Stimulated activated CD4-positive, alpha-beta T cell treated with anti-CD3 and anti-CD28 coated beads, Interleukin-1b, Interleukin-23, amount 100 ng/mL, for 1 hour (primary cell): ENCODE measurements at regions not wholly inside any gene's neighbourhood (a gene's known extent, or its start where the extent isn't known, plus 50 kb on each side); places are given as distances from the start of the nearest gene placed in this dataset.
A peak's percentile ranks its signal among the peaks of the same experiment; 100 is the strongest.
"Not testable (repeated sequence)": the region's sequence is repeated elsewhere in the genome, so short reads cannot be mapped to it uniquely, and the experiment has no call there.

ENCODE experiments used
- DNase-seq, 2 donors: peaks; one replicate each; pipeline ENCODE4 v3.0.0-alpha.2; 2020; ENCODE audit warnings: low read depth in 2 of 2

DNA sequence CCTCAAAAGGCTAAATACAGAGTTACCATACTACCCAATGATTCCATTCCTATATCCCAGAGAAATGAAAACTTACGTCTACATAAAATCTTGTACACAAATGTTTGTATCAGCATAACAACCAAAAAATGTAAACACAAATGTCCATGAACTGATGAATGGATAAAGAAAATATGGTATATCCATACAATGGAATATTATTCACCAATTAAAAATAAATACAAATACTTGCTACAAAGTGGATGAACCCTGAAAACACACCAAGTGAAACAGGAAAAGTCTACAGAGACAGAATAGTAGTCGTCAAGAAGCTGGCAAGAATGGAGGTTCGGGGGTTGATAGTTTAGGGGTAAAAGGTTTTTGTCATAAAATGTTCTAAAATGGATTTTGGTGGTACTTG, 54.0 kb upstream of the ANKRD28 start:
- DNase-seq = no peak

DNA sequence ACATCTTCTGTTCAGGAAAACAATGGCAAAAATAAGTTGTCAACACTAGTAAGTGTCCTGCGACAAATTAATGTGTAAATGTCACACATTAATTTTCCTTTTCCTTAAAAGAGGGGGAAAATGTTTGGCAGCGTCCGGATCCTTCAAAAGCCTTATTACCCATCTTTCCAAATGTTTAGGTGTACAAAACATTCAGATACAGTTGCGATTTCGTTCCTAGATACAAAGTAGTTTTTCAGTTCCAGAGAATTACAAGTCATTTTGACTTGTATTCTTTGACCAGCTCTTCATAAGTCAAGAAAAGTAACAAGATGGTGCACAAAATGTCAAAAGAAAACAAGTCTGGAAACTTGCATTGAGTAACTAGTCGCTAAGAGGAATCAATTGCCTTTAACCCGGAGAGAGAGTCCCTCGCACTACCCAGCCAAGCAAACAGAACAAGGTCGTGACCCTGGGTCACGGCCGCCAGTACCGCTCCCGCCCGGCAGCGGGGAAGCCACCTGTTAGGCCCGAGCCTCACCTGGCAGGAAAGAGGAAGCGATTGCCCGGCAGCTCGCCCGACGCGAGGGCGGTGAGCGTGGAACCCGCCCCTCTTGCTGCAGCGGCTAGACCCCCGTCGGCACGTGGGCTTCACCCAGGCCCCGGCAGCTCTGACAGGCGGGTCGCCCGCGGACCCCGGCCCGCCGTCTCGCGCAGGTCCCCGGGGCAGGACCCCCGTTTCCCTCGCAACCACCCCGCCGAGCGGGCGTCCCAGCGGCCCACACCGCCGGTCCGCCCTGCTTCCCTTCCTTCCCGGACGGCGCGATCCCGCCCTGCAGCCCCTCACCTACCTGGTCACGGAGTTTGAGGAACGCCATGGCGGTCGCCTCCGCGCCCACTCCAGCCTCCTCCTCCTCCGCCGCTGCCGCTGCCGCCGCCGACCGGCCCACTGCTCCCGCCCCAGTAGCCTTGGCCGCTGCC, 61.0 kb upstream of the ANKRD28 start:
- DNase-seq = no peak

DNA sequence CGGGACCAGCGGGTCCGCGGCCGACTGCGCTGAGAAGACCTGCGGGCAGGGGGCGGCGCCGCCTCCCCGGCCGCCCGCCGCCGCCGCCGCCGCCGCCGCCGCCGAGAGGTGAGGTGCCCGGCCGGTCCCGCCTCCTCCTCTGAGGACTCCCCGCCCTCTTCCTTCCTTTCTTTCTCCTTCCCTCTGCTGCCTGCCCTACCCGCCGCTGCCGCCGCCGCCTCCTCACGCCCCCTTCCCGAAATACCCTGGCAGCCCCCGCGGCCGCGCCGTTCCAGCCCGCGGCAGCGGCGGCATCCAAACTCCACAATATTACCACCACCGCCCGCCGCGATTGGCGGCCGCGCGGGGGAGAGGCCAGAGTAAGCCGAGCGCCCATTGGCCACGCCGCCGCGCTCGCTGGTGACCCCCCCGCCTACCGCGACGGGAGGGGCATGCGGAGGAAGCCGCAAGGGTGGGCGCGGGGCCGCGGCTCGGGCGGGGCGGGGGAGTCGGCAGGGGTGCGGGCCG, 61.8 kb upstream of the ANKRD28 start:
- DNase-seq = peak; percentile 27 to 54

DNA sequence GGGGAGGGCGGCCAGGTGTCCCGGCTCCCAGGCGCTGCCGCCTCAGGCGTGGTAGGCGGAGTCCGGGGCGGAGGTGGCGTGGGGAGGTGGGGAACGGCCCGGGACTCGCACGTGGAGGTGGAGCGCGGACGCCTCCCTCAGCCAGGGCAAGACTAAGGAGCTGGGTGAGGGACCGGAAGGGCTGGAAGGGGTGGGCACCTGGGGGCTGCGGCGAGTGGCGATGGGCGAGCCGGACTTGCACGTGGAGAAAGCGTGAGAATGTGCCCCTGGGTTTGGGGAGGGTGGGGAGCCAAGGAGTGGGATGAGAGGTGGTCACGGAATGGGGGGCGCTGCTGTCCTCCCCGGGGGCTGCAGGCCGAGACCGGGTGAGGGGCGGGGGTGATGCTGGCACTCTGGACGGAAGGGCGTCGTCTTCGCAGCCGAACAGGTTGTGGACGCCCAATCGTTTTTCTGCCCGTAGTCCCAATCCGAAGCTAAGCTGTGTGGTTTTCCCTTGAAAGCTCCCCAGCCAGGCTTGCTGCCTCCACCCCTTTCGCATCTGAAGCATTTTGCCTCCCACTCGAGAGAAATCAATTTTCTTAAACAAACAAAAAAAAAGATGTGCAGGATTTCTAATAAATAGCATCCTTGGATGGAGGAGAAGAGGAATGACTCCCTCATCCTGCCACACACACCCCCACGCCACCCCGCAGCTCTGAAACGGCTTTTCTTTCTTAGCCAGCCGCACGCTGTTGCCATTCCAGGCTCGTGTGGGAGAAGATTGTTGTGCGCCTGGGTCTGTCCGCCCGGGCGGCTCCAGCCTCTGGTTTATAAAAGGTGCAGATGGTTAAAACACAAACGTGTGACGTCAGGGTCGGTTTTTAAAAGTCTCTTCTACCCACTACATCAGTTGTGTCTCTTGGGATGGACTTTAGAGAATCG, 62.5 kb upstream of the ANKRD28 start:
- DNase-seq = no peak

DNA sequence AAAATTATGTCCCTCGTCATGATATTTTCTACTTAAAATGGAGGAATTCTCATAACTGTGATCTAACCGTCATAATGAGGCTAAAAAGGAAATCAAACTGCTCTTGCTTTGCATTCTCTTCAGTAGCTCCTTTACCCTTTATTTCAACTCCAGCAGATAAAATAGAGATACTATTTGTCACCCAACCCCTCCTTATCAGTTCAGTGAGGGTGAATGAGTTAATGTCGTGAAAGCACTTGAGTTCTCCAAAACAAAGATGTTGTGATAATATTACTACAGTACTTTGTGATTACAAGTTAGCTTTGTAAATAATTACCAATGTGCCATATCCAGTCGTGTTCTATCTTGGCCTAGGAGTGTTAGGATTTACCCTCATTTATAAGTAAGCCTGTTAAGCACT, 63.4 kb upstream of the ANKRD28 start:
- no peak for DNase-seq

DNA sequence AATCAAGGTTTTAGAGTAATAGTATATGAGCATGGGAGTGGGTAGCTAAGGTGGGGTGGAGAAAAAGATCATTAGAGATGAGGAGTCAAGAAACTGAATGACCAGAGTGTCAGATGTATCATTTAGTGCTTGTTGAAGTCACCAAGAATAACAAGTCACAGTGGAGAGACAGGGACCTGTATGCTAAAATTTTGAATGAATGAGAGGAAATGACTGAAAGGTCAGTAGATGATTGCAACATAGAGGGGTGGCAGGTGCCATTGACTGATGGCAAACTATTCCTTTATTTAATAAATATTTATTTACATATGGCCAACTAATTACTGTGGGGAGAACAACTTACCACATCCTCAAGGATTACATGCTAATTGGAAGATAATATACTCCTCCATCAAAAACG, 75.0 kb upstream of the ANKRD28 start:
- no peak for DNase-seq

DNA sequence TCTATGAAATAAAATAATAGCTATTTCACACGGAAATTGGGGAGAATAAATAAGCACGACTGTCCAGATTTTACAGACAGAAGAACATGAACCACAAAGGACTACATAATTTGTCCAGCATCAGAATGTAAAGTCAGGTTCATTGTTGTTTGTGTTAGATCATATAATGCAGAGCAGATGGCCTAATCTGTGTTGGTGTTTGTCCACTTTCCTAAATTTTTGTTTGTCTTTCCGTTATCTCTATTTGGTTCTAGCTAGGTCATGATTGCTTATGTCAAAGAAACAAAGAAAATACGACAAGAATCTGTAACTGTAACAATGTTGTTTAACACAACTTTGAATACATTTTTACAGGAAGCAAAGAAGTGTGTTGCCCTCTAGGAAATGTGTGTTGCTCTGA, 75.6 kb upstream of the ANKRD28 start:
- no peak for DNase-seq

DNA sequence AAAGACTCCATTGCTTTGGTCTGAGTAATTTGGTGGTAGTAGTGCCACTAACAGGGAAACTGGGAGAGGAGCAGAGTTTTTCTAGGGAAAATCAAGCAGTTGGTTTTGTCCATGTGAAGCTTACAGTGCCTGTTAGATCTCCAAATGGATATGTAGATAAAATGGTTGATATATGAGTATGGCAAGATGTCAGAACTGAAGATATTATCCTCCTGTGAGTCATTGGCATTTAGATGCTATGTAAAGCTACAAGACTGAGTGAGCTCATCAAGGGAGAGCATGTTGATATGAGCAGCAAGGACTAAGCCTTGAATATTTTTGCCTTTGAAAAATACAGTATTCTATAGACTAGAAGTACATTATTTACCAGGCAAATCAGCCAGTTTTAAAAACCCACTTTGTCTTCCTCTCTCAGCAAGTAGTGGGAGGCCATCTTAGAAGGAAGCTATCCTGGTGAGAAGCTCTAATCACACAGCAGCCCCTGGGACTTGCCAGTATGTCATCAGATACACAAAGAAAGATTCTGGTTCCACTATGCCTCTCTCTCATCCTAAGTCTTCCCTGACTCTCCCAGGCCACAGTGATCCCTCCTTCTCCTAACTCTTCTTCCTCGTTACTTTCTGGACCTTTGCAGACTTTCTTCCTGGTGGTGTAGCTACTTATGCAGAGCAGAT, 77.4 kb upstream of the ANKRD28 start:
- no peak for DNase-seq

DNA sequence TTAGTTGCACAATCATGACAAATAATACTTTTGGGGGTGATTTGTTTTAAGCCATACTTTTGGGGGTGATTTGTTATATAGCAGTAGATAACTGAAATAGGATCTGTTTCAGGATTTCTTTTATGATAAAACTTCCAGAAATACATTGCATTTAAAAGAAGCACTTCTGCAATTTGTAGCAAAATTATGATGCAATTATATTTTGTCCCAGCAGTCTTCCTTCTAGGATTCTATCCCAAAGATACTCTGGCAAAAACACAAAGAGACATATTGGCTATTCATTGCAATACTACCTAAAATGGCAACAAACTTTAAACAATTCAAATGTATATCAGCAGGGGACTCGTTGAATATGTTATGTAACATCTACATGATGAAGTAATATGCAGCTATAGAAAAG, 78.9 kb upstream of the ANKRD28 start:
- no peak for DNase-seq

DNA sequence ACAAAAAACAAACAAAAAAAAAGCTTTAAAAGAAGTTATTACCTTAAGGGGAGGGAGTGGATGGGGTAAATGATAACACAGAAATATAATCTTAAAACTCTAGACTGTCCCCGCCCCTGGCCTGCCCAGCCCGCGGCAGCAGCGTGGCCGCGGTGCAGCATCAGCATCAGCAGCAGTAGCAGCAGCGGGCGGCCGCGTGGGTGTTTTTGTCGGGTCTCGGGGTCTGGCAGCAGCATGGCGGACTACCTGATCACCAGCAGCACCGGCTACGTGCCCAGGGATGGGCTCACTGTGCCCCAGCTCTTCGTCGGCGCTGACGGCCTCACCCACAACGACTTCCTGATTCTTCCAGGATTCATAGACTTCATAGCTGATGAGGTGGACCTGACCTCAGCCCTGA, 80.0 kb upstream of the ANKRD28 start:
- no peak for DNase-seq

DNA sequence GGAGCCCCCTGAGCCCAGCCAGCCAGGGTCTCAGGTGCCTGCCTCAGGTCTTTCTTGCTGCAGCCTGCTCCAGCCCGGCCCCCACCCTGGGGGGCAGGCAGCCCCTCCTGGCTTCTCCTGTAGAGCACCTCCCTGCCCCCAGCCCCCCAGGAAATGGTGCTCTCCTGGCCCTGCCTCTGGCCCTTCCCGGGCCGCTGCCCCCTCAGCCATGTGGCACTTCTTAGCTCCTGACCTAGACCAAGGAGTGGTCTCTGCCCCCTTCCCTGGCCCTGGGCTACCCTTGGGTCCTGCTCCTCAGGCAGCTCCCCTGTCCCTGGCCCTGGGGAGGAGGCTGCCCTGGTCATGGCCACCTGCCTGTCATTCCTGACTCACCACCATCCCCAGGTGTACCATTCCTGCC, 82.0 kb upstream of the ANKRD28 start:
- DNase-seq = not testable (repeated sequence)

DNA sequence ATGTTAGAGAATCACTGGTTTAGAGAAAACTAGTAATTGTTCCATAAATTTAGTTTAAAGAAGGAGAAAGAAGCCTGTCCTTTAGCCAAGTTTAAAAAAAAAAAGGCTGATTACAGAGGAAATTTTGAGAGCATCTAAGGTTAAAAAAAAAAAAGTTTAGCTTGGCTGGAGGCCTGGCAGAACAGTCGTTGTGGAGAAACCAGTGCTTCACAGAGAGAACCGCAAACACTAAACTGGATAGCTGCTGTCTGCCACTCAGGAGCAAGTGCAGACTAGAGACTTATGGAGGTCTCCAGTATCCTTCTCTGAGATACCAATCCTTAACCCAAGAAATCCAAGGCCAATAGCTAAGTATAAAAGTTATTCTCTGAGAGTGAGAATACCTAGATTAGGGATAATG, 84.8 kb upstream of the ANKRD28 start:
- no peak for DNase-seq

DNA sequence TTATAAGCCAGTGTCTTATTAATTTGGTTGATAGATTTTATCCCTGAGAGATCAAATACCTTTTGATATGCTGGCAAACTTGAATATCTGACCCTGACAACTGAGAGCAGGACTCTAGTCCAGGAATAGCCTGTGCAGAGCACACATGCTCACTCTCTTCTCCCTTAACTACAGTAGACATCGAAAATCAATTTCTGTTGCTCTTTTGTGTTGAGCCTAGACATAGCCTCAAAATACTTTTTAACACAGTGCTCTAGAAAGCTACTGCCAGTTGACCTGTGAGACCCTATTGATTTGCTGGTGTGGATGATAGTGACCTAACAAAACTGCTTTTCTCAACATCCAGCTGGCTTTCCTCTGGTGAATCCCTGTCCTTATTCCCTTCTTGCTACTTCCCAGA, 86.4 kb upstream of the ANKRD28 start:
- DNase-seq = no peak

DNA sequence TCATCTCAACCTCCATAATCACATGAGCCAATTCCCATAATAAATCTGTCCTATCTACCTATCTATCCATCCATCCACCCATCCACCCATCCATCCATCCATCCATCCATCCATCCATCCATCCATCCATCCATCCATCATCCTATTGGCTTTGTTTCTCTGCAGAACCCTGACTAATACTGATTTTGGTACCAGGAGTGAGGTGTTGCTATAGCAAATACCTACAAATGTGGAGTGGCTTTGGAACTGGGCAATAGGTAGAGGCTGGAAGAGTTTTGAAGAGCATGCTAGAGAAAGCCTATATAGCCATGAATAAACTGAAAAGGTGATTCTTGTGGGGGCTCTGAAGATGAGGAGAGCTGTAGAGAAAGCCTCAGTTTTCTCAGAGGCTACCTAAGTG, 88.7 kb upstream of the ANKRD28 start:
- no peak for DNase-seq

DNA sequence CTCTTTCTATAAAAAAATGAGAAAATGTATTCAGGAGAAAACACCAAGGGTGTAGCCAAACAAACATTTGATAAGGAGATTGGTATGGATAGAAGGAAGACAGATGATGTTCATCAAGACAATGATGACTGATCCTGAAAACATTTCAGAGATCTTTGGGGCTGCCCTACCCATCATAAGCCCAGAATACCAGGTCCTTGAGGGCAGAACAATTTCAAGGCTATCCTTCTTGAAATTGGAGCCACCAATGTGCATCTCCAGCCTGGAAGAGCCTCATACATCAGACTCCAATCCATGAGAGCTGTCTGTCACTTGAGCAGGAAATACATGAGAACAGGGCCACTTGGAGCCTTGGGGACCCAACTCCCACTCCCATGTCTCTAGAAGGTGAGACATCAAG, 89.5 kb upstream of the ANKRD28 start:
- DNase-seq = no peak

DNA sequence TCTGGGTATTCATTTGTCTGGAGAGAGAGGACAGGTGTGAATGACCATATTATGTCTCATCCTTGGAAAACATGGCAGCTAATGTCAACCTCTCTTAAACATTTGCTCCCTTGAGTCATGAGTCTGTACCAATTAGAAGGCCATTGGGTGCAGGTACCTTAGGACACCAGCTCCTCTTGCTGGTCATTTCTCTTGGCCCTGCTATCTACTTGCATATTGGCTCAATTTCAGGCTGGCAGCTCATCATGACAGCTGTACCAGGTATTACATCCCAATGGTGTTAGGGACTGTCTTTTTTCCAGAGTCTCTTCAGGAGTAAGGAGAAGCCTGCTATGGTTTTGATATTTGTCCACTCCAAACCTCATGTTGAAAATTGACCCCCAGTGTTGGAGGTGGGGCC, 92.2 kb upstream of the ANKRD28 start:
- no peak for DNase-seq

DNA sequence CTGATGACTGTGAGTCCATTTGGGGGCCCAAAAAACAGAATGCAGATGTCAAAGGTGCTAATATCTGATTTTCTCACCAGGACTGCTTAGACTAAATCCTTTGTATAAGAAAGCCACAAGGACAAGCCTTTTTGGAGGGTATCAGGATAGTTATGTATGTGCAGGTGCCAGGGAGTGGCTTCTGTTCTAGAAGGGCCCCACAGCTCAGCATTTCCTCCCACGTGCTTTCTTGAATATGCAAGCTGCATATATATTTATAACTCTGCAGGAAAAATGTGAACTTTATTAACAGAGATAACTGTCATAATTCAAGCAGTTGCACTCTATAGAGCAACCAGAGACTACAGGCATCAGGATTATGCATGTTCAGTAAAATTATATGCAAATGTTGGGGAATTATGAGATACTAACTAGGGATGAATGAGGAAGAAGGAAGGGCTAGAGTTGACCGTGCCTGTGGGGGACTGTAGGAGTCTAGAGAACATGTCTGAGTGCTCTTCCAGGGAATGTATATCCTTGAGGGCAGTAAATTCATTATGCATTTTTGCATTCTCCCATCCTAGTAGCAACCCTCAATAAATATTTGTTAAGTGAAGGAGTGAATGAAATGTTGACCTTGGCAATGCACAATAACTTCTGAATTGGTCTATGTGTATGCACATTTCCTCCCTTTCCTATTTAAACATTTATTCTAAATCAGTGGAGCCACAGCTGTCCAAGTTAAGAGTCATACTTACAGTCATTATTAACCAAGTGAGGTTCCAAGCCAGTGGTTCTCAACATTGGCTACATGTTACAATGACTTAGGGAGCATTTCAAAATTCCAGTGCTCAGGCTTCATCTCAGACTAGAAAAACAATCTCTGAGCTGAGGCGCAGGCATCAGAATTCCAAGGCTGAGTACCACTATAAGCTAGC, 94.8 kb upstream of the ANKRD28 start:
- no peak for DNase-seq

DNA sequence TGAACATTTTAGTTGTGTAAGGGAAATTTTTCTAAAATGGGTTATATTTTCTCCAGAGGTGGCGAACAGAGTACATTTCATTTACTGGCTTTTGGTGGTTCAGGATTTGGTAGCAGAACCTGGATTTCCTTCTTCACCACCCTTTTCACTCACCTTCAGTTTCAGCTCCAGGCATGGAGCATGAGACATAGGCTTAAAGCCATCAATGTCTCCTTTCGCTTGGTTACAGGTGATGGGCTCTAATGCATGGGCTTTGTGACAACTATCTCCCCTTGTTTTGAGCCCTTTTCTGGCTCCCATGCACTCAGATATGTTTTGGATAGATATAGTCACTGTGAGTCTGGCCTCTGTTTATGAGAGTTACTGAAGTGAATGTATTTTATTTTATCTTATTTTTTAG, 96.6 kb upstream of the ANKRD28 start:
- DNase-seq = no peak

DNA sequence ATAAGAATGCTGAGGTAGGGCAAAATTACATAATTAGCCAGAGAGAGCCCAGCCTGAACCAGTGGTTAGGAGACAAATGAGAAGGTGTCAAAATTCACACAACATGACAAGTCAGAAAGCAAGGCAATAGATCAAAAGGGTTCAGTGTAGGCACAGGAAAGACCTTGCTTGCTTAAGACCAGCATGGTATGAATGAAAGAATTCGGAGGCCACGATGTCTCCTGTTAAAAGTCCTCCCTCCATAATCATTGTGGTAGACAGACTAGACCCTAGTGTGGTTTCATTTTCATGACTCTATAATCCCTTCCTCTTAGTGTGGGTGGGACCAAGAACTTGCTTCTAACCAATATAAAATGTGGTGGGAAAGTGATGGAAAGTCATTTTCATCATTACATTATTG, 98.7 kb upstream of the ANKRD28 start:
- no peak for DNase-seq

DNA sequence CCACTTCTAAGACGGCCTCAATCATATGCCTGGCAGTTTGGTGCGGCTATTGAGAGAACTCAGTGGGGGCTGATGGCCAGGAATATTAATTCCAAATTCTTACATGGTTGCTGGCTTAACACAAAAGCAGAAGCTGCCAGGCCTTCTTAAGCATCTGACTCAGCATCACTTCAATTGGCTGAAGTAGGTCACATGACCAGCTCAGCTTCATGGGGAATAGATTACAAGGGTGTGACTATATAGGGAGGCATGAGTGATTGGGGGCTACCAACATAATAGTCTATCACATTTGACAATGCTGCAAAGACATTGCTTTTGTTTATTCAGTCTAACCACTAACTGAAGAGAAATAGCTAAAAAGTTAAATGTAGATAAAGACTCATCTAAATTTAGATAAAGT, 101.6 kb upstream of the ANKRD28 start:
- DNase-seq = no peak

DNA sequence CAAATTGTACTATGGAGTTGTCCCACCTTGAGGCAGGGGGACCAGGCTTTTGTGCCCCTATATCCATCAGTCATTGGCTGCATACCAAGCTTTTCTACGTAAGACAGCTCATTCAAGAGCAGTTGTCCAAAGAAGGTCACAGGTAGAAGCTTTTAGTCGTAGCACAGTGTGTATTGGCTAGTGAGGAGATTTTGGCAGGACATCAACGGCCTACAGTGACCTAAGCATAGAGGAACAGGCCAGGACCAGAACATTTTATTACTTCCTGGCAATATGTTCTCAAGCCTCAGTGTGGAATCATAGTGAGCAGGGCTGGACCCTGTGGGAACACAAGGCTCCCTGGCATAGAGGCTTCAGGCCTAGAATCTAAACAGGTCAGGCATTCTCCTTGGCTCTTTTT, 105.4 kb upstream of the ANKRD28 start:
- no peak for DNase-seq
